GM12878 (cell line): ENCODE measurements at regions not wholly inside any gene's neighbourhood (a gene's known extent, or its start where the extent isn't known, plus 50 kb on each side); places are given as distances from the start of the nearest gene placed in this dataset.

Experiments
- ATAC-seq: fragments of 200-7000 bp; cut with Tn5 transposase; 3 replicates; pipeline ENCODE4 v1.9.1; 2020; ENCODE audit warnings: mild to moderate bottlenecking, moderate library complexity
- BruUV-seq: library from RNA; stranded (reverse); fragments of 400-500 nt; replicated peaks from 2 replicates; lab custom pipeline; 2021; lab: Mats Ljungman, UMichigan
- CTCF ChIA-PET: fragments of 300-600 bp; sonication (Branson Sonifier 250); formaldehyde crosslinking; extraction: SDS; loops from one replicate; lab custom pipeline; 2021; ENCODE audit warnings: inconsistent platforms; lab: Yijun Ruan, JAX
- POLR2A ChIA-PET: fragments of 350-600 bp; formaldehyde crosslinking; extraction: SDS; loops from one replicate; lab custom pipeline; 2021; ENCODE audit warnings: inconsistent platforms; lab: Charles Lee
- RAD21 ChIA-PET: fragments of 300-600 bp; sonication (Branson Sonifier 250); formaldehyde crosslinking; loops from one replicate; lab custom pipeline; 2023; ENCODE audit warnings: antibody characterized with exemption; ENCODE audit not compliant: unreplicated experiment; lab: Charles Lee
- SMC1A ChIA-PET: fragments of 300-600 bp; sonication (Branson Sonifier 250); formaldehyde crosslinking; loops from one replicate; lab custom pipeline; 2023; ENCODE audit not compliant: unreplicated experiment, uncharacterized antibody; lab: Charles Lee
- DNase-seq: peaks from one replicate; pipeline ENCODE4 v3.0.0-alpha.2; 2011; ENCODE audit warnings: low read depth, low spot score
- FAIRE-seq: peaks from 3 replicates; lab custom pipeline; 2011; peaks lifted over from hg19 to GRCh38; lab: Jason Lieb, UNC
- H2AFZ ChIP-seq: 2 replicates; pipeline ENCODE4 v1.6.0; 2011; ENCODE audit warnings: low read depth, low read length, control low read depth; ENCODE audit not compliant: control insufficient read depth
- H3K27ac ChIP-seq: 2 replicates; pipeline ENCODE4 v1.5.1; 2011; ENCODE audit warnings: control low read depth; ENCODE audit not compliant: control insufficient read depth, insufficient read depth
- H3K27me3 ChIP-seq, 2 experiments: replicated peaks in 1 of 2; 2 replicates each; pipeline versions ENCODE4 v1.6.0 to v1.6.1; 2011; ENCODE audit warnings: low read length in 1 of 2; ENCODE audit not compliant: control insufficient read depth in 2 of 2, insufficient read depth in 2 of 2
- H3K36me3 ChIP-seq, 2 experiments: 2 replicates each; pipeline ENCODE4 v1.5.1; 2011; ENCODE audit warnings: low read length in 1 of 2; ENCODE audit not compliant: control insufficient read depth in 2 of 2, insufficient read depth in 2 of 2
- H3K4me1 ChIP-seq: 2 replicates; pipeline ENCODE4 v1.6.1; 2011; ENCODE audit warnings: mild to moderate bottlenecking, low read length, moderate library complexity, mixed read lengths; ENCODE audit not compliant: control insufficient read depth, insufficient read depth
- H3K4me2 ChIP-seq: 2 replicates; pipeline ENCODE4 v1.6.0; 2011; ENCODE audit warnings: control low read depth; ENCODE audit not compliant: control insufficient read depth, insufficient read depth
- H3K4me3 ChIP-seq: fragments of 200-600 bp; sonication (generic); 2 replicates; pipeline ENCODE4 v1.5.1; 2016
- H3K79me2 ChIP-seq: 2 replicates; pipeline ENCODE4 v1.6.0; 2011; ENCODE audit warnings: low read length; ENCODE audit not compliant: control insufficient read depth, insufficient read depth
- H3K9ac ChIP-seq: 2 replicates; pipeline ENCODE4 v1.8.0; 2011; ENCODE audit warnings: low read length, control low read depth, mixed read lengths; ENCODE audit not compliant: control insufficient read depth, insufficient read depth
- H3K9me3 ChIP-seq: replicated peaks from 3 replicates; pipeline ENCODE4 v1.5.1; 2011; ENCODE audit warnings: mild to moderate bottlenecking, low read length; ENCODE audit not compliant: control insufficient read depth, insufficient read depth
- H4K20me1 ChIP-seq: 2 replicates; pipeline ENCODE4 v1.6.0; 2011; ENCODE audit not compliant: control insufficient read depth, insufficient read depth
- BMI1 ChIP-seq: fragments of 450-650 bp; IDR thresholded peaks from 2 replicates; pipeline ENCODE4 v1.6.1; 2016; ENCODE audit warnings: mild to moderate bottlenecking, moderate library complexity, borderline replicate concordance
- CBX3 ChIP-seq: fragments of 200-600 bp; sonication (generic); IDR thresholded peaks from 2 replicates; pipeline ENCODE4 v1.6.1; 2016; ENCODE audit warnings: low read depth, borderline replicate concordance
- CHD2 ChIP-seq: IDR thresholded peaks from 2 replicates; pipeline ENCODE4 v1.6.1; 2011; ENCODE audit warnings: low read depth, low read length, improper control_type of control experiment, borderline replicate concordance
- HSF1 ChIP-seq: fragments of 150-350 bp; IDR thresholded peaks from 2 replicates; pipeline ENCODE4 v1.6.1; 2014; ENCODE audit warnings: mild to moderate bottlenecking, low read depth, low read length
- NFXL1 ChIP-seq: fragments of 450-650 bp; IDR thresholded peaks from 2 replicates; pipeline ENCODE4 v1.6.1; 2017; ENCODE audit warnings: antibody characterized with exemption, mild to moderate bottlenecking, borderline replicate concordance
- PBX3 ChIP-seq: IDR thresholded peaks from 2 replicates; pipeline ENCODE4 v1.6.1; 2011; ENCODE audit warnings: mild to moderate bottlenecking, low read depth, low read length, moderate library complexity; ENCODE audit not compliant: insufficient replicate concordance
- PRDM15 ChIP-seq: fragments of 450-650 bp; formaldehyde crosslinking; IDR thresholded peaks from 2 replicates; pipeline ENCODE4 v1.4.0; 2020; ENCODE audit warnings: mild to moderate bottlenecking, moderate library complexity
- RAD21 ChIP-seq: IDR thresholded peaks from 2 replicates; pipeline ENCODE4 v1.6.1; 2011; ENCODE audit warnings: mild to moderate bottlenecking, low read depth, low read length, moderate library complexity; ENCODE audit not compliant: insufficient read depth
- RAD51 ChIP-seq: fragments of 450-650 bp; IDR thresholded peaks from 2 replicates; pipeline ENCODE4 v1.6.1; 2016; ENCODE audit warnings: moderate library complexity, mild to moderate bottlenecking, inconsistent platforms
- RELB ChIP-seq: fragments of 450-650 bp; IDR thresholded peaks from 2 replicates; pipeline ENCODE4 v1.6.1; 2017; ENCODE audit warnings: low read depth, mild to moderate bottlenecking, moderate library complexity
- SIX5 ChIP-seq: IDR thresholded peaks from 2 replicates; pipeline ENCODE4 v1.6.1; 2011; ENCODE audit warnings: mild to moderate bottlenecking, low read depth, low read length, moderate library complexity; ENCODE audit not compliant: severe bottlenecking
- STAT1 ChIP-seq: fragments of 450-650 bp; conservative IDR thresholded peaks from 2 replicates; pipeline ENCODE4 v1.6.1; 2014; ENCODE audit warnings: antibody characterized with exemption, mild to moderate bottlenecking
- TCF12 ChIP-seq: IDR thresholded peaks from 2 replicates; pipeline ENCODE4 v1.6.1; 2011; ENCODE audit warnings: low read depth, mild to moderate bottlenecking, low read length
- YY1 ChIP-seq: IDR thresholded peaks from 2 replicates; pipeline ENCODE4 v1.6.1; 2011; ENCODE audit warnings: low read depth, mild to moderate bottlenecking, low read length
- ZNF207 ChIP-seq: fragments of 450-650 bp; IDR thresholded peaks from 2 replicates; pipeline ENCODE4 v1.6.1; 2014; ENCODE audit warnings: antibody characterized with exemption, mild to moderate bottlenecking, borderline replicate concordance
- ZNF217 ChIP-seq: fragments of 450-650 bp; IDR thresholded peaks from 2 replicates; pipeline ENCODE4 v1.6.1; 2017; ENCODE audit warnings: antibody characterized with exemption, mild to moderate bottlenecking
- WGBS: methylation state at CpG from one replicate; pipeline ENCODE4 v1.1.6; 2016; ENCODE audit warnings: low lambda C conversion rate; ENCODE audit not compliant: insufficient replicate concordance, insufficient coverage; ENCODE audit errors: missing lambda C conversion rate; 5-methylcytosine and 5-hydroxymethylcytosine counted together
- in situ Hi-C: fragments of 300-500 bp; cut with MboI; formaldehyde crosslinking; loops from 9 replicates; pipeline ENCODE4 v1.14.3; 2018; ENCODE audit warnings: mixed read lengths
- intact Hi-C: fragments of 100-400 bp; cut with micrococcal nuclease; formaldehyde crosslinking; loops from one replicate; pipeline ENCODE4 v1.14.2; 2022; ENCODE audit not compliant: unreplicated experiment

- intact Hi-C loops (no loop called here), in situ Hi-C loops (no loop called here)
- DNase-seq (no peak), FAIRE-seq (no peak), ATAC-seq (no peak)
- 12% methylated on average over 9 of the region's 9 CpGs for WGBS
- Histone ChIP-seq H3K4me1 (no peaks in the 10 kb centered on the region), H3K27me3 (no peaks in the 10 kb centered on the region), H3K4me3 (no peak overlapping the region), H2AFZ (no peak overlapping the region; the same call in 1 of the 2 replicates), H3K36me3 (no peaks in the 10 kb centered on the region), H3K9ac (no peak overlapping the region), H3K27ac (no peak overlapping the region), H3K9me3 (no peaks in the 10 kb centered on the region), H3K4me2 (no peak overlapping the region), H3K79me2 (no peaks in the 10 kb centered on the region), H4K20me1 (no peaks in the 10 kb centered on the region)
- ChIA-PET POLR2A (no interaction called here), CTCF (interaction anchor here (0.7 kb wide), 1 partner anchor 13 kb away, joined by 3 read pairs; no protein-coding TSS in a partner anchor), RAD21 (no interaction called here), SMC1A (no interaction called here)
- TF ChIP-seq HSF1 (no peak), CBX3 (no peak), RAD21 (no peak), PRDM15 (CRISPR knock-in tag) (no peak), SIX5 (no peak), TCF12 (no peak), CHD2 (no peak), ZNF217 (no peak), NFXL1 (no peak), STAT1 (no peak), RAD51 (no peak), PBX3 (no peak), ZNF207 (no peak), YY1 (no peak), BMI1 (no peak), RELB (no peak)
- no TSS peak for BruUV-seq
Measured at GRCh38 chr12:65667932-65668331, 156.4 kb upstream of the HMGA2 start.
